Upper lobe of right lung (tissue), 1 donor: ENCODE measurements at regions not wholly inside any gene's neighbourhood (a gene's known extent, or its start where the extent isn't known, plus 50 kb on each side); places are given as distances from the start of the nearest gene placed in this dataset.
"Not testable (repeated sequence)": the region's sequence is repeated elsewhere in the genome, so short reads cannot be mapped to it uniquely, and the experiment has no call there.

Experiments
- ATAC-seq: fragments of 200-7000 bp; cut with Tn5 transposase; one replicate; pipeline ENCODE4 v1.9.1; 2020; ENCODE audit warnings: mild to moderate bottlenecking, moderate library complexity
- DNase-seq: peaks from one replicate; pipeline ENCODE4 v3.0.0-alpha.2; 2020
- H3K27ac ChIP-seq: fragments of 200-600 bp; one replicate; pipeline ENCODE4 v1.8.0; 2022
- H3K27me3 ChIP-seq: fragments of 200-600 bp; one replicate; pipeline ENCODE4 v1.8.0; 2022; ENCODE audit warnings: mild to moderate bottlenecking
- H3K36me3 ChIP-seq: fragments of 200-600 bp; one replicate; pipeline ENCODE4 v1.8.0; 2022
- H3K4me1 ChIP-seq: fragments of 200-600 bp; one replicate; pipeline ENCODE4 v1.8.0; 2022
- H3K4me3 ChIP-seq: fragments of 200-600 bp; one replicate; pipeline ENCODE4 v1.8.0; 2022; ENCODE audit warnings: mild to moderate bottlenecking
- H3K9me3 ChIP-seq: fragments of 200-600 bp; one replicate; pipeline ENCODE4 v1.8.0; 2022
- intact Hi-C: fragments of 100-400 bp; cut with DNase I; formaldehyde crosslinking; loops from one replicate; pipeline ENCODE4 v1.11.0; 2022
- TF ChIP-seq, protein P1 (sequence below): fragments of 200-600 bp; IDR thresholded peaks from one replicate; pipeline ENCODE4 v1.8.0; 2022; ENCODE audit warnings: antibody characterized with exemption
- donor health status: DM: no; HTN: yes; CAD: no; lungs with severe emphysema.

DNA sequence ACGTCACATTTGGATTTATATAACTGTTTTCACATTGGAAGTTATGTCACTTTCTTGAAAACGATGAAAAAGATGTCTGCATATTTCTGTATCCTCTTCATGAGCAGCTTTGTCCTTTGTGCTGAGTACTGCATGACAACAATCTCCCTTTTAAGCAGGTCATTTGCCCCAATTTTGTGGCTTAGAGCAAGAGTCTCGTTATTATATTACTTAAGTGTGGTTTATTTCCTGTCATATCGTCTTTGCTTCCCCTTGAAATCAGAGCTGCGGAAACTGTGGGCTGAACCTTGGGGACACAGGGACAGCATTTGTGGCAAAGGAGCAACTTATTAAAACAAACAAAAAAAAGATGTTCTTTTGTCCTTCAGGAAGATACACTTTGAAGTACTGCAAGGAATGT is 254.0 kb upstream of the DSEL start:
- Histone ChIP-seq H3K4me3 (no peak overlapping the region), H3K9me3 (no peaks in the 10 kb centered on the region), H3K4me1 (no peaks in the 10 kb centered on the region), H3K36me3 (no peaks in the 10 kb centered on the region), H3K27me3 (no peaks in the 10 kb centered on the region), H3K27ac (no peak overlapping the region)
- intact Hi-C loops, result no loop called here
- ATAC-seq (no peak), DNase-seq (no peak)
- TF ChIP-seq, protein P1, sequence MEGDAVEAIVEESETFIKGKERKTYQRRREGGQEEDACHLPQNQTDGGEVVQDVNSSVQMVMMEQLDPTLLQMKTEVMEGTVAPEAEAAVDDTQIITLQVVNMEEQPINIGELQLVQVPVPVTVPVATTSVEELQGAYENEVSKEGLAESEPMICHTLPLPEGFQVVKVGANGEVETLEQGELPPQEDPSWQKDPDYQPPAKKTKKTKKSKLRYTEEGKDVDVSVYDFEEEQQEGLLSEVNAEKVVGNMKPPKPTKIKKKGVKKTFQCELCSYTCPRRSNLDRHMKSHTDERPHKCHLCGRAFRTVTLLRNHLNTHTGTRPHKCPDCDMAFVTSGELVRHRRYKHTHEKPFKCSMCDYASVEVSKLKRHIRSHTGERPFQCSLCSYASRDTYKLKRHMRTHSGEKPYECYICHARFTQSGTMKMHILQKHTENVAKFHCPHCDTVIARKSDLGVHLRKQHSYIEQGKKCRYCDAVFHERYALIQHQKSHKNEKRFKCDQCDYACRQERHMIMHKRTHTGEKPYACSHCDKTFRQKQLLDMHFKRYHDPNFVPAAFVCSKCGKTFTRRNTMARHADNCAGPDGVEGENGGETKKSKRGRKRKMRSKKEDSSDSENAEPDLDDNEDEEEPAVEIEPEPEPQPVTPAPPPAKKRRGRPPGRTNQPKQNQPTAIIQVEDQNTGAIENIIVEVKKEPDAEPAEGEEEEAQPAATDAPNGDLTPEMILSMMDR, result no peak

GRCh38 chr18:67766930-67767329 is 250.4 kb upstream of the DSEL start:
- intact Hi-C loops, result no loop called here
- ATAC-seq, result no peak
- H3K4me1 ChIP-seq, result no peaks in the 10 kb centered on the region
- TF ChIP-seq, protein P1, result no peak
- DNase-seq, result no peak
- H3K9me3 ChIP-seq, result no peaks in the 10 kb centered on the region
- no peaks in the 10 kb centered on the region for H3K36me3 ChIP-seq
- no peak overlapping the region for H3K27ac ChIP-seq
- H3K4me3 ChIP-seq, result no peak overlapping the region
- no peaks in the 10 kb centered on the region for H3K27me3 ChIP-seq

- H3K9me3 ChIP-seq, DNase-seq, ATAC-seq, H3K36me3 ChIP-seq, H3K27ac ChIP-seq, H3K4me1 ChIP-seq, H3K4me3 ChIP-seq, H3K27me3 ChIP-seq, intact Hi-C loops: not testable (repeated sequence)
Observed at GRCh38 chr18:67752211-67752610, 235.7 kb upstream of the DSEL start.

GRCh38 chr18:67742954-67743353 is 226.4 kb upstream of the DSEL start:
- ATAC-seq (no peak), DNase-seq (no peak)
- Histone ChIP-seq H3K9me3 (peaks cover 4% of the 10 kb centered on the region), H3K4me1 (no peaks in the 10 kb centered on the region), H3K27me3 (no peaks in the 10 kb centered on the region), H3K27ac (no peak overlapping the region), H3K36me3 (no peaks in the 10 kb centered on the region), H3K4me3 (no peak overlapping the region)
- TF ChIP-seq, protein P1, result no peak
- intact Hi-C loops, result no loop called here

DNA sequence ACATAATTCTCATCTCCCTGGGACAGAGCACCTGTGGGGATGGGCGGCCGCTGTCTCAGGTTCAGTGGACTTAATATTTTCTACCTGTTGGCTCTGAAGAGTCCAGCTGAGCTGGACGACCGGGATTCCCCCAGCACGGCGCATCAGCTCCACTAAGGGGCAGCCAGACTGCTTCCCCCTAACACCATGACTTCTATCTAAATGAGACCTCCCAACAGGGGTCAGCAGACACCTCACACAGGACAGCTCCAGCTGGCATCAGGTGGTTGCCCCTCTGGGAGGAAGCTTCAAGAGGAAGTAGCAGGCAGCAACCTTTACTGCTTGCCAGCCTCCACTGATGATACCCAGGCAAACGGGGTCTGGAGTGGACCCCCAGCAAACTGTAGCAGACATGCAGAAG is 226.0 kb upstream of the DSEL start:
- Histone ChIP-seq H3K27me3 (no peaks in the 10 kb centered on the region), H3K4me3 (no peak overlapping the region), H3K36me3 (no peaks in the 10 kb centered on the region), H3K27ac (no peak overlapping the region), H3K4me1 (no peaks in the 10 kb centered on the region), H3K9me3 (peaks cover 4% of the 10 kb centered on the region)
- TF ChIP-seq, protein P1, result no peak
- DNase-seq, result no peak
- intact Hi-C loops, result no loop called here
- ATAC-seq, result no peak

DNA sequence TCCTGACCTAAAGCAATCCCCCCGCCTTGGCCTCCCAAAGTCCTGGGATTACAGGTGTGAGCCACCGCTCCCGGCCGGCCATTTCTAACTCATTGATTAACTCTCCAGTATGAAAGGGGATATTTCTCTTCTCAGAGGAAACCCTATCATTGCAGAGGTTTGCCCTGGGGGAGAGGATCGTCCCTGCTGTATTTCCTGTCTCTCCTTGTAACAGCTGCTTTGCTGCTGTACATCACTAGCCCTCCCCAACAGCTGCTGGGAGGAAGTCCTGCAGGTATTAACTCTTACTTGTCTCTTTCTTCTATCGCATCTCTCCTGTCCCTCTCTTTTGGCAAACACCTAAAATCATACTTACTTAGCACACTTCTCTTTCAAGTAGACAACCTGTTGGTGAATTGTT is 219.0 kb upstream of the DSEL start:
- TF ChIP-seq, protein P1, result no peak
- Histone ChIP-seq H3K36me3 (no peaks in the 10 kb centered on the region), H3K4me1 (no peaks in the 10 kb centered on the region), H3K4me3 (no peak overlapping the region), H3K9me3 (no peaks in the 10 kb centered on the region), H3K27me3 (no peaks in the 10 kb centered on the region), H3K27ac (no peak overlapping the region)
- DNase-seq, result no peak
- intact Hi-C loops, result no loop called here
- ATAC-seq, result no peak
